Motor neuron (in vitro differentiated cells): ENCODE measurements at regions not wholly inside any gene's neighbourhood (a gene's known extent, or its start where the extent isn't known, plus 50 kb on each side); places are given as distances from the start of the nearest gene placed in this dataset.
"Not testable (repeated sequence)": the region's sequence is repeated elsewhere in the genome, so short reads cannot be mapped to it uniquely, and the experiment has no call there.

Source experiments
- ATAC-seq, 8 experiments: fragments of 200-7000 bp; cut with Tn5 transposase; replicated peaks in 6 of 8; 2 replicates each; pipeline ENCODE4 v1.8.0; 2021; ENCODE audit warnings: mild to moderate bottlenecking in 8 of 8, moderate library complexity in 8 of 8
- H3K27ac ChIP-seq, 2 donors: fragments of 250-450 bp; sonication (Bioruptor Pico); 2 replicates each; pipeline ENCODE4 v1.9.0; 2021; ENCODE audit warnings: antibody characterized with exemption in 2 of 2, mild to moderate bottlenecking in 2 of 2, moderate library complexity in 1 of 2
- H3K4me1 ChIP-seq, 2 donors: fragments of 250-450 bp; sonication (Bioruptor Pico); replicated peaks in 1 of 2; 2 replicates each; pipeline ENCODE4 v1.6.1; 2021; ENCODE audit warnings: antibody characterized with exemption in 2 of 2, mild to moderate bottlenecking in 2 of 2, moderate library complexity in 1 of 2
- H3K4me3 ChIP-seq, 5 donors: fragments of 250-450 bp; sonication (Bioruptor Pico); 2 replicates each; pipeline ENCODE4 v1.9.0; 2021; ENCODE audit warnings: antibody characterized with exemption in 5 of 5, mild to moderate bottlenecking in 5 of 5, moderate library complexity in 4 of 5
- WGBS, 10 experiments: fragments of 450-650 bp; shearing (Covaris generic); methylation state at CpG; one replicate each; pipeline ENCODE4 v1.0.0; 2022; 5-methylcytosine and 5-hydroxymethylcytosine counted together
- in situ Hi-C, 9 experiments: fragments of 400-800 bp; cut with MboI; loops; one replicate each; pipeline ENCODE4 v1.15.0; 2021; ENCODE audit warnings: low sequenced_read_pairs in 9 of 9, low pct_unique_long_range_greater_than_20kb in 2 of 9; ENCODE audit not compliant: unreplicated experiment in 9 of 9

DNA sequence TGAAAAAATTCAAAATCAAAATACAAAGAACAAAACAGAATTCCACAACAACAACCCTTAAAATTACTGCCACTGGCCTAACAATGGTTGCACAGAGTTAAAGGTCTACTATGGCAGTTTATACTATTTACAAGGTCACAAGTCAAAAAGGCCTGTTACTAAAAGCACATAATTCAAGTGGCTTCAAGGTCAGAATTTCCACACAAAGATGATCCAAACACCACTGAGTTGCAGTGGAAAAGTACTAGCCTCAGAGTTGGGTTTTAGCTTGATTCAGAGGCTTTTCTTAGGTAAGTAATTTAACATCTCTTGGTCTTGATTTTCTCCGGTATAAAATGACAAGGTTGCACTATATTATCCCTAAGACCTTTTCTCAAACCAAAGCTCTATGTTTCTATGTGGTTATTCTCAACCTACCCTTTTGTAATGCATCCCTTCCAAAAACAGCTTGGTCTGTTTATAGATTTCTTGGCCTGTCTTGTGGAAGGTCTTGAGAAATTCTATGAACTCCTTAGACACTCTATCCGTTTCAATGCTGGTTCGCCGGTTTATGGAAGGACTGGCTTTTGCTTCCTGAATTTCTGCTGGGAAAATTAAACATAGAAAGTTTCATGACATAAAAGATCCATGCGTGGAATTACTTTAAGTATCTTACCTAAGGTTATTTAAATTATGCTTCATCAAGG is 69.5 kb downstream of the MDH2 start:
- ATAC-seq, in situ Hi-C loops, H3K4me1 ChIP-seq, H3K27ac ChIP-seq, H3K4me3 ChIP-seq: not testable (repeated sequence)
- 56 to 100% (median 90%) methylated on average over 1 to 5 of the region's 5 CpGs for WGBS, 10 experiments

GRCh38 chr7:76118253-76119036 is 70.5 kb downstream of the MDH2 start:
- H3K4me1 ChIP-seq, H3K27ac ChIP-seq, H3K4me3 ChIP-seq, in situ Hi-C loops: not testable (repeated sequence)
- peak in 5 of 8 experiments; percentile 58 to 85 (median 75) for ATAC-seq
- WGBS, 10 experiments = 50 to 100% (median 78%) methylated on average over 2 to 6 of the region's 8 CpGs; no CpG with 5 or more reads in 2 of the 10 experiments

DNA sequence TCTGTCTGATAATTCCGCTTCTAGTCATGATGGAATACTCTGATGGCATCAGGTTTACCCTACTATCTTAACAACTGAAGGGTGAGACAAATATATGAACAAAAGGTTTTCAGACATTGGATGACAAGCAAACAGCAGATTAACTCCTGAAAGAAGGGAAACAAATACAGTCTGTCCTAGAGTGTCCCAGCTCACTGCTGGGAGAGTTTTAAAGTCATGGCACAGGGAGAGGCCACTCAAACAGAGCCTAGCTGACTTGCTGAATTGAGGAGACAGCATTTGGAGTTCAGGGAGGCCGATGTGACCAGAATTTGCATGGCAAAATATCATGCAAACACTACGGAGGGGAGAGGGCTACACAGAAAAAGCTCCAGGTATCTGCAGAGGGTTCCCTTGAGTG is 73.1 kb downstream of the MDH2 start:
- H3K27ac ChIP-seq = no peak overlapping the region
- 34 to 100% (median 51%) methylated on average over 1 to 3 of the region's 3 CpGs; no CpG with 5 or more reads in 1 of the 10 experiments for WGBS, 10 experiments
- peak in 1 of 8 experiments; percentile 18 for ATAC-seq
- no peaks in the 10 kb centered on the region for H3K4me1 ChIP-seq
- in situ Hi-C loops = no loop called here
- no peak overlapping the region for H3K4me3 ChIP-seq

- WGBS, 10 experiments = 60 to 100% (median 80%) methylated on average over 1 to 3 of the region's 3 CpGs
- ATAC-seq = no peak
- Histone ChIP-seq H3K4me3 (no peak overlapping the region), H3K4me1 (no peaks in the 10 kb centered on the region), H3K27ac (no peak overlapping the region)
- in situ Hi-C loops = no loop called here
These were observed 74.8 kb downstream of the MDH2 start for GRCh38 chr7:76122516-76123239.

DNA sequence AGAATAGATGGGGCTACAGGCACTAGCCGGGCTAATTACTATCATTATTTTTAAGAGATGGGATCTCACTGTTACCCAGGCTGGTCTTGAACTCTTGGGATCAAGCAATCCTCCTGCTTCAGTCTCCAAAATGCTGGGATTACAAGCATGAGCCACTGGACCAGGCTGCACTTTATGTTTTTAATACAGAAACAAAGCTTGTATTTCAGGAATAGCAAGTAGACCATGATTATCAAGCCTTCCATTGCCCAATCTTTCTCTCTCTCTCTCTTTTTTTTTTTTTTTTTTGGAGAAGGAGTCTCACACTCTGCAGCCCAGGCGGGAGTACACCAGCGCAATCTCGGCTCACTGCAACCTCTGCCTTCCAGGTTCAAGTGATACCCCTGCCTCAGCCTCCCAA is 75.4 kb downstream of the MDH2 start:
- 70 to 100% (median 94%) methylated on average over 1 to 4 of the region's 4 CpGs; no CpG with 5 or more reads in 4 of the 10 experiments for WGBS, 10 experiments
- no peak overlapping the region for H3K4me3 ChIP-seq
- no peak overlapping the region for H3K27ac ChIP-seq
- in situ Hi-C loops = no loop called here
- no peaks in the 10 kb centered on the region for H3K4me1 ChIP-seq
- no peak for ATAC-seq

- ATAC-seq = no peak
- no peaks in the 10 kb centered on the region for H3K4me1 ChIP-seq
- in situ Hi-C loops = no loop called here
- 10 to 100% (median 88%) methylated on average over 1 to 2 of the region's 2 CpGs for WGBS, 10 experiments
- no peak overlapping the region for H3K4me3 ChIP-seq
- H3K27ac ChIP-seq = no peak overlapping the region
These were observed 76.1 kb upstream of the SRRM3 start for GRCh38 chr7:76125560-76125959.

DNA sequence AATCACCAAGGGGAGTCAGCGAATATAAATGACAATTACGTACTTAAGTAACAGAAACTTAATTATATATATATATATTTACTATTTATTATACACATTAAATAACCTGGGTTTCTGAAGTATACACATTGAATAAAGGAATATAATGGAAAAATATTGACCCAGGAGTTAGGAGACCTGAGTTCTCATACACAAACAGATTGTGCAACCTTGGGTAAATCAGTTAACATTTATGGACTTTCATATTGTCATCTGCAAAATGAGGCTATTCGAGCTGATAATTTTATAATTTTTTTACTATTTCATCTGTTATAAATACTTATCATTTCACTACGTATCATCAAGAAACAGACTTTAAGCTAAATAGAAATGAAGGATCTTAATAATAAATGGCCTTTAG is 75.1 kb upstream of the SRRM3 start:
- Histone ChIP-seq H3K27ac (no peak overlapping the region), H3K4me3 (no peak overlapping the region), H3K4me1 (no peaks in the 10 kb centered on the region)
- 42 to 100% (median 88%) methylated on average over 2 to 4 of the region's 4 CpGs; no CpG with 5 or more reads in 1 of the 10 experiments for WGBS, 10 experiments
- ATAC-seq = no peak
- in situ Hi-C loops = no loop called here

DNA sequence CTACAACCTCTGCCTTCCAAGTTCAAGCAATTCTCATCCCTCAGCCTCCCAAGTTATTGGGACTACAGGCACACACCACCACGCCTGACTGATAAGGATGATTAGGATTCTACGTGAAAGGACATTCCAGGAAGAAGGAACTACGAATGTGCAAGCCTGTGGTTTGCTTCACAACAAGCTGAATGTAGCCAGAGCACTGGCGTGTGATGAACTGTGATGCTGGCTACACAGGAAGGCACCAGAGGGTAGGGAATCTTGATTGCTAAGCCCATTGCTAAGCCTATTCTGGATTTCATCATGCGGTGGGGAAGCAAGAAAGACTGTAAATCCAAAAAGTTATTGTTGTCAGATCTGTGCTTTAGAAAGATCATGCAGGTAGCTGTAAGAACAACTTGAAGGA is 72.3 kb upstream of the SRRM3 start:
- Histone ChIP-seq H3K27ac (no peak overlapping the region), H3K4me3 (no peak overlapping the region), H3K4me1 (no peaks in the 10 kb centered on the region)
- in situ Hi-C loops = no loop called here
- 11 to 84% (median 66%) methylated on average over 1 to 5 of the region's 5 CpGs; no CpG with 5 or more reads in 2 of the 10 experiments for WGBS, 10 experiments
- no peak for ATAC-seq

- Histone ChIP-seq H3K4me3 (no peak overlapping the region), H3K4me1 (no peaks in the 10 kb centered on the region), H3K27ac (no peak overlapping the region)
- in situ Hi-C loops = no loop called here
- WGBS, 10 experiments = 13 to 94% (median 77%) methylated on average over 1 to 8 of the region's 8 CpGs
- no peak for ATAC-seq
These were observed 71.9 kb upstream of the SRRM3 start for GRCh38 chr7:76129836-76130235.

DNA sequence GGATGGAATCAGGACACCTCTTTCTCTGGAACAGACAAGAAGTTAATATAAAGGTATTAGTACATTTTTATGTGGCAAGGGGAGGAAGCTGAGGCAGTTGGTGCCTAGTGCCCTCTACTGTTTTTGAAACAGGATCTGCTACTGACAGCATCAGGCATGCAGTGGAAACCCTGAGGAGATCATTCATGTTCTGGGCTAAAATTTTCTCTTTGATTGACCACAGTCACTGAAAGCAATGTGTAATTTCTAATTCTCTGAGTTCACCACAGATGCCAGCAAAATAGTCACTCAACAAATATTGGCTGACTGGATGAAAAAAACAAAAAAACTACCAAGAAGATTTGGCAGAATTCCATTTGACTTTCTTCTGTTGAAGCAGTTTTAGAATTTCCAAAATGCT is 71.0 kb upstream of the SRRM3 start:
- H3K27ac ChIP-seq, in situ Hi-C loops, H3K4me3 ChIP-seq, H3K4me1 ChIP-seq: not testable (repeated sequence)
- ATAC-seq = peak in 4 of 8 experiments; percentile 25 to 85 (median 72)

DNA sequence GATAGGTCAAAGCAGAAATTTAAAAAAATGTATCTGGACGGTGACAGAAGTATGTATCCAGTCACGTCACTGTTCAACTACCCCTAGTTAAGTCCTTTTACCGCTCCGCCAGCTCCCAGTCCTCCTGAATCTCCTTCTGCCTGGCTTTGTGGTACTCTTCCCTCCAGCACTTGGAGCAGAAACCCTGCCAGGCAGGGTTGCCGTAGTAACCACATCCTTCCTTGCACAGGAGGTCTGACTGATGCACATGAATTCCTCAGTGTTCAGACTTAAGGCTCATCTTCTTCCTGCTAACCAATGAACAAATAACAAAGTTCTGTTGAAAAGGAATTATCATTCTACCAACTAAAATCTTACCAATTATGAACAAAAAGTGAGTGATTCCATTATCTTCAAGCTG is 69.8 kb upstream of the SRRM3 start:
- H3K27ac ChIP-seq, in situ Hi-C loops: not testable (repeated sequence)
- 70 to 100% (median 88%) methylated on average over 2 to 5 of the region's 5 CpGs; no CpG with 5 or more reads in 3 of the 10 experiments for WGBS, 10 experiments

DNA sequence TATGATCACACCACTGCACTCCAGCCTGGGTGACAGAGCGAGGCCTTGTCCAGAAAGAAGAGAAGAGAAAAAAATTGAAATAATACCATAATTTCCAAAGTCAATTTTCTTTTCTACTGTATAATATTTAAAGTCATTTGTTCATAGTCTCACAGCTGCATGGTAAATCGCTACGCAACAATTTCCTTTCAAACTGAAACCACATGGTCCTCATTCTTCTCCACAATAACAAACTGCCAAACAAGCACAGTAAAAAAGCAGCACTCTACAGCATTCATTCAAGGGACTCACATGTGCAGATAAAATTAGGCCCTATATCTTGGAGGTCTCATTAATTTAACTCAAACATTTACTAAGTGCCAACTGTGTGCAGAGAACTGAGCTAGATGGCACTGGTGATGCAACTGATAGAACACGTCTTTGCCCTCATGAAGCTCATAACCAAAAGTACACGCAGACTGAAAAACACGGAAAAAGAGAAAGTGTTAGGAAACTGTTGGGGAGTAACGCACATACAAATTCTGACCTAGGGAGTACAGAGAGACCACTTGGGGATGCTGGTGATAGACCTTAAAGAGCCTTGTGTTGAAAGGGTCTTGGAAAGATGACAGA is 68.4 kb upstream of the SRRM3 start:
- in situ Hi-C loops = no loop called here
- Histone ChIP-seq H3K4me1 (no peaks in the 10 kb centered on the region), H3K27ac (no peak overlapping the region), H3K4me3 (no peak overlapping the region)
- 32 to 97% (median 90%) methylated on average over 3 to 7 of the region's 7 CpGs for WGBS, 10 experiments
- no peak for ATAC-seq

More for the DNA sequence above, 69.8 kb upstream of the SRRM3 start:
- not testable (repeated sequence) for H3K4me3 ChIP-seq, H3K4me1 ChIP-seq
- peak in 2 of 8 experiments; percentile 42 to 56 for ATAC-seq

- H3K27ac ChIP-seq = no peak overlapping the region
- no peak overlapping the region for H3K4me3 ChIP-seq
- ATAC-seq = no peak
- 0 to 86% (median 34%) methylated on average over 1 to 3 of the region's 3 CpGs; no CpG with 5 or more reads in 2 of the 10 experiments for WGBS, 10 experiments
- in situ Hi-C loops = no loop called here
- H3K4me1 ChIP-seq = no peaks in the 10 kb centered on the region
These were observed 67.9 kb upstream of the SRRM3 start for GRCh38 chr7:76133839-76134238.
